Liver (tissue), 8 donors: ENCODE measurements at regions not wholly inside any gene's neighbourhood (a gene's known extent, or its start where the extent isn't known, plus 50 kb on each side); places are given as distances from the start of the nearest gene placed in this dataset.

Source experiments
- DNase-seq: peaks from one replicate; pipeline ENCODE4 v3.0.0-alpha.2; 2017; ENCODE audit warnings: low spot score
- H3K27ac ChIP-seq, 2 donors: one replicate each; pipeline ENCODE4 v1.7.0; 2013; ENCODE audit warnings: inconsistent platforms in 2 of 2, low read length in 2 of 2, control low read depth in 1 of 2, low read depth in 1 of 2, mild to moderate bottlenecking in 1 of 2
- H3K27me3 ChIP-seq, 4 donors: one replicate each; pipeline versions ENCODE4 v1.6.1 to v1.7.0; 2013; ENCODE audit warnings: low read length in 3 of 4, inconsistent platforms in 1 of 4, mild to moderate bottlenecking in 1 of 4, moderate library complexity in 1 of 4; ENCODE audit not compliant: control insufficient read depth in 4 of 4, insufficient read depth in 4 of 4
- H3K36me3 ChIP-seq, 4 donors: one replicate each; pipeline versions ENCODE4 v1.6.1 to v1.7.0; 2013; ENCODE audit warnings: low read length in 3 of 4, mild to moderate bottlenecking in 3 of 4, low read depth in 1 of 4, moderate library complexity in 1 of 4; ENCODE audit not compliant: control insufficient read depth in 4 of 4, insufficient read depth in 3 of 4
- H3K4me1 ChIP-seq, 4 donors: one replicate each; pipeline versions ENCODE4 v1.6.1 to v1.7.0; 2013; ENCODE audit warnings: low read length in 3 of 4, mild to moderate bottlenecking in 3 of 4, moderate library complexity in 1 of 4; ENCODE audit not compliant: control insufficient read depth in 4 of 4, insufficient read depth in 4 of 4
- H3K4me3 ChIP-seq, 3 donors: one replicate each; pipeline versions ENCODE4 v1.6.1 to v1.7.0; 2013; ENCODE audit warnings: low read length in 3 of 3, control low read depth in 1 of 3, low read depth in 1 of 3, mild to moderate bottlenecking in 1 of 3
- H3K9ac ChIP-seq, 2 donors: one replicate each; pipeline ENCODE4 v1.7.0; 2013; ENCODE audit warnings: low read length in 2 of 2, mild to moderate bottlenecking in 2 of 2, moderate library complexity in 2 of 2, control low read depth in 1 of 2, low read depth in 1 of 2
- H3K9me3 ChIP-seq, 4 donors: one replicate each; pipeline versions ENCODE4 v1.6.1 to v1.7.0; 2013; ENCODE audit warnings: low read length in 3 of 4; ENCODE audit not compliant: control insufficient read depth in 4 of 4
- EGR1 ChIP-seq, 2 donors: IDR thresholded peaks; 2 replicates each; pipeline ENCODE4 v1.6.1; 2016 to 2018; ENCODE audit warnings: antibody characterized with exemption in 2 of 2, low read depth in 2 of 2
- FOXA1 ChIP-seq: IDR thresholded peaks from 2 replicates; pipeline ENCODE4 v1.6.1; 2016; ENCODE audit warnings: antibody characterized with exemption
- FOXA2 ChIP-seq: IDR thresholded peaks from 2 replicates; pipeline ENCODE4 v1.6.1; 2016; ENCODE audit warnings: antibody characterized with exemption
- GABPA ChIP-seq, 2 donors: IDR thresholded peaks in 1 of 2; conservative IDR thresholded peaks in 1 of 2; 2 replicates each; pipeline ENCODE4 v1.6.1; 2016; ENCODE audit warnings: antibody characterized with exemption in 2 of 2, mild to moderate bottlenecking in 1 of 2, moderate library complexity in 1 of 2
- HNF4A ChIP-seq, 2 donors: conservative IDR thresholded peaks; 2 replicates each; pipeline ENCODE4 v1.6.1; 2016; ENCODE audit warnings: antibody characterized with exemption in 2 of 2, mild to moderate bottlenecking in 2 of 2
- HNF4G ChIP-seq: IDR thresholded peaks from 2 replicates; pipeline ENCODE4 v1.6.1; 2016; ENCODE audit warnings: antibody characterized with exemption
- JUND ChIP-seq, 2 donors: IDR thresholded peaks; 2 replicates each; pipeline ENCODE4 v1.6.1; 2016; ENCODE audit warnings: antibody characterized with exemption in 2 of 2
- MAX ChIP-seq: IDR thresholded peaks from 2 replicates; pipeline ENCODE4 v1.6.1; 2016; ENCODE audit warnings: antibody characterized with exemption
- NR2F2 ChIP-seq: IDR thresholded peaks from 2 replicates; pipeline ENCODE4 v1.6.1; 2016; ENCODE audit warnings: antibody characterized with exemption
- RAD21 ChIP-seq, 2 donors: IDR thresholded peaks; 2 replicates each; pipeline ENCODE4 v1.6.1; 2016; ENCODE audit warnings: antibody characterized with exemption in 2 of 2, mild to moderate bottlenecking in 2 of 2
- RXRA ChIP-seq, 2 donors: IDR thresholded peaks; 2 replicates each; pipeline ENCODE4 v1.6.1; 2017 to 2018; ENCODE audit warnings: antibody characterized with exemption in 2 of 2, mild to moderate bottlenecking in 1 of 2
- SP1 ChIP-seq: IDR thresholded peaks from 2 replicates; pipeline ENCODE4 v1.6.1; 2018; ENCODE audit warnings: antibody characterized with exemption, mild to moderate bottlenecking
- TAF1 ChIP-seq: conservative IDR thresholded peaks from 2 replicates; pipeline ENCODE4 v1.6.1; 2016; ENCODE audit warnings: antibody characterized with exemption, mild to moderate bottlenecking
- YY1 ChIP-seq: IDR thresholded peaks from 2 replicates; pipeline ENCODE4 v1.6.1; 2016; ENCODE audit warnings: antibody characterized with exemption, mild to moderate bottlenecking
- ZBTB33 ChIP-seq: IDR thresholded peaks from 2 replicates; pipeline ENCODE4 v1.6.1; 2016; ENCODE audit warnings: antibody characterized with exemption
- WGBS: extraction: QIAGEN DNeasy Blood & Tissue Kit; methylation state at CpG from one replicate; pipeline ENCODE4 v1.1.7; 2013; 5-methylcytosine and 5-hydroxymethylcytosine counted together
- TF ChIP-seq, protein P1 (sequence below): fragments of 150-350 bp; IDR thresholded peaks from 2 replicates; pipeline ENCODE4 v1.5.1; 2017; ENCODE audit warnings: improper control_type of control experiment, low read depth, low read length; ENCODE audit not compliant: missing input control
- TF ChIP-seq, protein P2 (sequence below): IDR thresholded peaks from 2 replicates; pipeline ENCODE4 v1.6.1; 2016; ENCODE audit warnings: antibody characterized with exemption
- TF ChIP-seq, protein P3 (sequence below): IDR thresholded peaks from 2 replicates; pipeline ENCODE4 v1.6.1; 2016; ENCODE audit warnings: antibody characterized with exemption, mild to moderate bottlenecking
- donor health status: healthy.
- donor health status: healthy.
- donor health status: healthy.
- donor health status: healthy.
- donor health status: healthy.

DNA sequence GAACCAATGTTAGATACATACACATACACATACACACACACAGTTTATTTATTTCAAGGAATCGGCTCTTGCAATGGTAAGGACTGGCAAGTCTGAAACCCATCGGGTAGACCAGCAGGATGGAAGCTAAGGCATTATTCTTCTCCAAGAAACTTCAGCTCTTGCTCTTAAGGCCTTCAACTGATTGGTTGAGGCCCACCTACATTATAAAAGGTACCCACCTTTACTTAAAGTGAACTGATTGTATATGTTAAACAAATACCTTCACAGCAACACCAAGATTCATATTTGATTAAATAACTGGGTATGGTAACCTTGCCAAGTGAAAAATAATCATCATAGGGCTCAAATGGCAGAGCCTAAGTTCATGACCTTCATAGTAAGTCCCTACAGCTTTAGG lies 695.5 kb downstream of the BCL11B start:
- no peak overlapping the region for H3K9ac ChIP-seq
- TF ChIP-seq ZBTB33, result no peak
- no peak for TF ChIP-seq HNF4G
- no peak for TF ChIP-seq HNF4A (conservative IDR thresholded peaks at IDR 0.05)
- TF ChIP-seq FOXA2, result no peak
- H3K4me3 ChIP-seq, result no peak overlapping the region
- H3K9me3 ChIP-seq, result no peaks in the 10 kb centered on the region
- H3K27ac ChIP-seq, result no peak overlapping the region
- 75% methylated on average over 2 of the region's 2 CpGs for WGBS
- no peaks in the 10 kb centered on the region for H3K4me1 ChIP-seq
- no peaks in the 10 kb centered on the region for H3K27me3 ChIP-seq
- no peak for DNase-seq
- H3K36me3 ChIP-seq, result no peaks in the 10 kb centered on the region

DNA sequence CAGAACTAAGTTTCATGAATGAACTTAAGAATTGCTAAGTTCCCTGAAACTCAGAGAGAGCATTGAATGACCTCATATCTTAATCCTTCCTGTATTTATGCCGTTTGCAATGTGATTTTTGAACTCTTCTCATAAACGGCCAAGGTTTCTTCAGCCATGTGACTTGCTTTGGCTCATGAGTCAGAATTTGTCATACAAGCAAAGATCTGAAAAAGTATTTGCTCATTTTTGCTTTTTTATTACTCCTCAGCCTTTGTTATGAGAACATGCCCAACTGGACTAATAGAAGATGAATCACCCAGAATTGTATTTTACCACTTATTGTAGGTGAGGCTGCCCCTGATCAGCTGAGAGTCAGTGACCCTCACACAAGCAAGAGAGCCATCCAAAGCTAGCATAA lies 693.8 kb downstream of the BCL11B start:
- H3K27ac ChIP-seq, result no peak overlapping the region
- H3K27me3 ChIP-seq, result no peaks in the 10 kb centered on the region
- no peak for DNase-seq
- H3K36me3 ChIP-seq, result no peaks in the 10 kb centered on the region
- TF ChIP-seq ZBTB33, result no peak
- TF ChIP-seq, protein P1, sequence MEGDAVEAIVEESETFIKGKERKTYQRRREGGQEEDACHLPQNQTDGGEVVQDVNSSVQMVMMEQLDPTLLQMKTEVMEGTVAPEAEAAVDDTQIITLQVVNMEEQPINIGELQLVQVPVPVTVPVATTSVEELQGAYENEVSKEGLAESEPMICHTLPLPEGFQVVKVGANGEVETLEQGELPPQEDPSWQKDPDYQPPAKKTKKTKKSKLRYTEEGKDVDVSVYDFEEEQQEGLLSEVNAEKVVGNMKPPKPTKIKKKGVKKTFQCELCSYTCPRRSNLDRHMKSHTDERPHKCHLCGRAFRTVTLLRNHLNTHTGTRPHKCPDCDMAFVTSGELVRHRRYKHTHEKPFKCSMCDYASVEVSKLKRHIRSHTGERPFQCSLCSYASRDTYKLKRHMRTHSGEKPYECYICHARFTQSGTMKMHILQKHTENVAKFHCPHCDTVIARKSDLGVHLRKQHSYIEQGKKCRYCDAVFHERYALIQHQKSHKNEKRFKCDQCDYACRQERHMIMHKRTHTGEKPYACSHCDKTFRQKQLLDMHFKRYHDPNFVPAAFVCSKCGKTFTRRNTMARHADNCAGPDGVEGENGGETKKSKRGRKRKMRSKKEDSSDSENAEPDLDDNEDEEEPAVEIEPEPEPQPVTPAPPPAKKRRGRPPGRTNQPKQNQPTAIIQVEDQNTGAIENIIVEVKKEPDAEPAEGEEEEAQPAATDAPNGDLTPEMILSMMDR, result no peak
- TF ChIP-seq, protein P2, sequence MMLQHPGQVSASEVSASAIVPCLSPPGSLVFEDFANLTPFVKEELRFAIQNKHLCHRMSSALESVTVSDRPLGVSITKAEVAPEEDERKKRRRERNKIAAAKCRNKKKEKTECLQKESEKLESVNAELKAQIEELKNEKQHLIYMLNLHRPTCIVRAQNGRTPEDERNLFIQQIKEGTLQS, result no peak
- TF ChIP-seq NR2F2, result no peak
- no peak for TF ChIP-seq FOXA1
- TF ChIP-seq SP1, result no peak
- no peak for TF ChIP-seq RAD21 (IDR thresholded peaks at IDR 0.05)
- no peak for TF ChIP-seq GABPA (IDR thresholded peaks at IDR 0.05 in 1 of 2, conservative IDR thresholded peaks at IDR 0.05 in 1 of 2)
- no peak for TF ChIP-seq YY1
- TF ChIP-seq HNF4G, result no peak
- TF ChIP-seq EGR1 (IDR thresholded peaks at IDR 0.05; ENCODE audit: low read depth in 2 of 2), result no peak
- TF ChIP-seq TAF1, result no peak
- TF ChIP-seq, protein P3, sequence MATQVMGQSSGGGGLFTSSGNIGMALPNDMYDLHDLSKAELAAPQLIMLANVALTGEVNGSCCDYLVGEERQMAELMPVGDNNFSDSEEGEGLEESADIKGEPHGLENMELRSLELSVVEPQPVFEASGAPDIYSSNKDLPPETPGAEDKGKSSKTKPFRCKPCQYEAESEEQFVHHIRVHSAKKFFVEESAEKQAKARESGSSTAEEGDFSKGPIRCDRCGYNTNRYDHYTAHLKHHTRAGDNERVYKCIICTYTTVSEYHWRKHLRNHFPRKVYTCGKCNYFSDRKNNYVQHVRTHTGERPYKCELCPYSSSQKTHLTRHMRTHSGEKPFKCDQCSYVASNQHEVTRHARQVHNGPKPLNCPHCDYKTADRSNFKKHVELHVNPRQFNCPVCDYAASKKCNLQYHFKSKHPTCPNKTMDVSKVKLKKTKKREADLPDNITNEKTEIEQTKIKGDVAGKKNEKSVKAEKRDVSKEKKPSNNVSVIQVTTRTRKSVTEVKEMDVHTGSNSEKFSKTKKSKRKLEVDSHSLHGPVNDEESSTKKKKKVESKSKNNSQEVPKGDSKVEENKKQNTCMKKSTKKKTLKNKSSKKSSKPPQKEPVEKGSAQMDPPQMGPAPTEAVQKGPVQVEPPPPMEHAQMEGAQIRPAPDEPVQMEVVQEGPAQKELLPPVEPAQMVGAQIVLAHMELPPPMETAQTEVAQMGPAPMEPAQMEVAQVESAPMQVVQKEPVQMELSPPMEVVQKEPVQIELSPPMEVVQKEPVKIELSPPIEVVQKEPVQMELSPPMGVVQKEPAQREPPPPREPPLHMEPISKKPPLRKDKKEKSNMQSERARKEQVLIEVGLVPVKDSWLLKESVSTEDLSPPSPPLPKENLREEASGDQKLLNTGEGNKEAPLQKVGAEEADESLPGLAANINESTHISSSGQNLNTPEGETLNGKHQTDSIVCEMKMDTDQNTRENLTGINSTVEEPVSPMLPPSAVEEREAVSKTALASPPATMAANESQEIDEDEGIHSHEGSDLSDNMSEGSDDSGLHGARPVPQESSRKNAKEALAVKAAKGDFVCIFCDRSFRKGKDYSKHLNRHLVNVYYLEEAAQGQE, result no peak
- TF ChIP-seq FOXA2, result no peak
- no peak for TF ChIP-seq MAX
- TF ChIP-seq JUND (IDR thresholded peaks at IDR 0.05), result no peak
- no peak for TF ChIP-seq RXRA (IDR thresholded peaks at IDR 0.05)
- 33% methylated on average over 2 of the region's 2 CpGs for WGBS
- H3K4me1 ChIP-seq, result no peaks in the 10 kb centered on the region
- no peak overlapping the region for H3K4me3 ChIP-seq
- H3K9me3 ChIP-seq, result no peaks in the 10 kb centered on the region
- H3K9ac ChIP-seq, result no peak overlapping the region
